ENCODE measurements at regions not wholly inside any gene's neighbourhood (a gene's known extent, or its start where the extent isn't known, plus 50 kb on each side); places are given as distances from the start of the nearest gene placed in this dataset.

DNA sequence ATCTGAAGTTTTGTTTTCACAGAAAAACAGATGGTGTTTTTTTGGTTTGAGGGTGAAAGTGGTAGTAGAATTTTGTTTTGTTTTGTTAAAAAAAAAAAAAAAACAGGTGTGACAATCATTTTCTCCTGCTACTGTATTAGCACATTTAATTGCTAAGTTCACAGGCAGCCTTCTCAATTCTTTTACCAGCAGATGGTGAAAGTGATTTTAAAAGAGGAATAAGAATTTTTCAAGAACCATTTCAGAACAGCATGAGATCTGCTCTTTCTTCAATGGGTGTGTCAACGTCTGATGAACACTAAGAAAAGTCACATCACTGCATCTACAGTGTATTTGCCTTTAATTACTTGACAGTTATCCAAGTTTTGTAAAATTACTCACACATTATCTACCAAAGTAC is 303.7 kb upstream of the USP15 start:
- H3K4me3 ChIP-seq (ENCODE audit: control insufficient read depth, low read depth, low read length) = no peak overlapping the region
- TF ChIP-seq CTCF (conservative IDR thresholded peaks at IDR 0.05; ENCODE audit: control insufficient read depth, insufficient read depth, low read depth, low read length) = no peak
- no peak for DNase-seq (ENCODE audit: low read depth)

DNA sequence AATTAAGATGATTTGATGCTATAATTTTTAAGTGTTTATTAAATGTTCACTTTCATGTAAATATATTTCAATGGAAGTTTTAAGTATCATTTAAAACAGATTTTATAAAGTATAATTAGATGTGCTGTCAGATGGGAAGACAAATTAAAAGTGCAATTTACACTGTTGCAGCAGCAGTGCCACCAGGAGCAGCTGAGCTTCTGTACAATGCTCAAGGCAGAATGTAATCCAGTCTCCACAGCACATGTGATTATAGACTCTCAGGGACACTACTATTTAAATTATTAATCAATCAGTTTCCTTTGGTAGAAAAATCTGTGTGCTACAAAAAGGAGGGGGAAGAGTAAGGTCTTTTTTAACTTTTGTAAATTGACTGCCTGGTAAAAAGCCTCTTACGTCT is 285.7 kb upstream of the USP15 start:
- TF ChIP-seq CTCF (conservative IDR thresholded peaks at IDR 0.05; ENCODE audit: control insufficient read depth, insufficient read depth, low read depth, low read length) = no peak
- no peak overlapping the region for H3K4me3 ChIP-seq (ENCODE audit: control insufficient read depth, low read depth, low read length)
- no peak for DNase-seq (ENCODE audit: low read depth)

- no peak for TF ChIP-seq CTCF (conservative IDR thresholded peaks at IDR 0.05; ENCODE audit: control insufficient read depth, insufficient read depth, low read depth, low read length)
- no peak overlapping the region for H3K4me3 ChIP-seq (ENCODE audit: control insufficient read depth, low read depth, low read length)
- no peak for DNase-seq (ENCODE audit: low read depth)
Measured at GRCh38 chr12:61985830-61986229, 274.4 kb upstream of the USP15 start.

- TF ChIP-seq CTCF (conservative IDR thresholded peaks at IDR 0.05; ENCODE audit: control insufficient read depth, insufficient read depth, low read depth, low read length) = no peak
- no peak for DNase-seq (ENCODE audit: low read depth)
Measured at GRCh38 chr12:61987173-61987572, 273.0 kb upstream of the USP15 start.

GRCh38 chr12:61991661-61992060 is 268.5 kb upstream of the USP15 start:
- H3K4me3 ChIP-seq (ENCODE audit: control insufficient read depth, low read depth, low read length) = no peak overlapping the region
- no peak for DNase-seq (ENCODE audit: low read depth)
- no peak for TF ChIP-seq CTCF (conservative IDR thresholded peaks at IDR 0.05; ENCODE audit: control insufficient read depth, insufficient read depth, low read depth, low read length)

More at GRCh38 chr12:61987173-61987572, 273.0 kb upstream of the USP15 start:
- H3K4me3 ChIP-seq (ENCODE audit: control insufficient read depth, low read depth, low read length) = no peak overlapping the region

- no peak overlapping the region for H3K4me3 ChIP-seq (ENCODE audit: control insufficient read depth, low read depth, low read length)
- peak; percentile 21 for DNase-seq (ENCODE audit: low read depth)
- TF ChIP-seq CTCF (conservative IDR thresholded peaks at IDR 0.05; ENCODE audit: control insufficient read depth, insufficient read depth, low read depth, low read length) = peak; percentile 69
Measured at GRCh38 chr12:61993734-61994345, 266.4 kb upstream of the USP15 start.

DNA sequence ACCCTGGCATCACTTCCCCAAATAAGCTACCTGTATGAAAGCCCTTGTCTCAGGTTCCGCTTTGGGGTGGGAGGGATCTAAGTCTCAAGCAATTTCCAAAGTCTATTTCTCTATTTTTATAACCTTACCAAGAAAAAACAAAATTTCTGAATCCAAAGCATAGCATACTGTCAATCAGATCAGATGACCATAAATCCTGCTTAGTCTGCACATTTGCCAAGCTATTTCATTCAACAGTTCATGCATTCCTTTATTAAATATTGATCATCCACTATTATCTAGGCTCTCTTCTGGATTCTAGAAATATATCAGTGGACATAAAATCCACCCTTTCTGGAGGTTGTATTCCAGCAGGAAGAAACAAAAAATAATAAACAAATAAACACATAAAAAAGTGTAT is 263.5 kb upstream of the USP15 start:
- DNase-seq (ENCODE audit: low read depth) = no peak
- no peak for TF ChIP-seq CTCF (conservative IDR thresholded peaks at IDR 0.05; ENCODE audit: control insufficient read depth, insufficient read depth, low read depth, low read length)

More for the DNA sequence above, 263.5 kb upstream of the USP15 start:
- no peak overlapping the region for H3K4me3 ChIP-seq (ENCODE audit: control insufficient read depth, low read depth, low read length)

All from fibroblast of mammary gland (primary cell).